ENCODE measurements at regions not wholly inside any gene's neighbourhood (a gene's known extent, or its start where the extent isn't known, plus 50 kb on each side); places are given as distances from the start of the nearest gene placed in this dataset.

- no peak for DNase-seq (ENCODE audit: low read depth)
- no peak for TF ChIP-seq CTCF (conservative IDR thresholded peaks at IDR 0.05; ENCODE audit: low read depth, low read length)
- no peak overlapping the region for H3K4me3 ChIP-seq (ENCODE audit: low read depth, low read length)
Observed at GRCh38 chr12:114190971-114191370, 215.0 kb downstream of the TBX5 start.

DNA sequence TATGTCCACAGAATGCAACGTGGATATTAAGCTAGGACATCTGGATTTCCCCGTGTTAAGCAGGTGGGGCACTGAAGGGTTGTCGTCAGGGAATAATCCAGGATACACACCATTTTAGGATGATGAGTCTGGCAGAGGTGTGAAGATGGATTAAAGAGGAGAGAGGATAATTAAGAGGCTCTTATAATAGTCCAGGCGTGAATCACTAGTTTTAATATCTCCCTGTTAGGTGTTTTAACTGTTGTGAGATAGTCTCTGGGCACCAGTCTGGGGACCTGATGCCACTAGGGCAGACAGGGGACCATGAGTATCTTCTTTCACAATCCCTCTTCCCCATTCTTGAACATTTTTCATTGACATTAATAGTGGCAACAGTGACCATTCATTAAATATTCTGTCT lies 216.7 kb downstream of the TBX5 start:
- H3K4me3 ChIP-seq (ENCODE audit: low read depth, low read length), result no peak overlapping the region
- DNase-seq (ENCODE audit: low read depth), result no peak
- no peak for TF ChIP-seq CTCF (conservative IDR thresholded peaks at IDR 0.05; ENCODE audit: low read depth, low read length)

GRCh38 chr12:114186241-114187002 lies 219.5 kb downstream of the TBX5 start:
- DNase-seq (ENCODE audit: low read depth), result no peak
- H3K4me3 ChIP-seq (ENCODE audit: low read depth, low read length), result no peak overlapping the region
- TF ChIP-seq CTCF (conservative IDR thresholded peaks at IDR 0.05; ENCODE audit: low read depth, low read length), result no peak

DNA sequence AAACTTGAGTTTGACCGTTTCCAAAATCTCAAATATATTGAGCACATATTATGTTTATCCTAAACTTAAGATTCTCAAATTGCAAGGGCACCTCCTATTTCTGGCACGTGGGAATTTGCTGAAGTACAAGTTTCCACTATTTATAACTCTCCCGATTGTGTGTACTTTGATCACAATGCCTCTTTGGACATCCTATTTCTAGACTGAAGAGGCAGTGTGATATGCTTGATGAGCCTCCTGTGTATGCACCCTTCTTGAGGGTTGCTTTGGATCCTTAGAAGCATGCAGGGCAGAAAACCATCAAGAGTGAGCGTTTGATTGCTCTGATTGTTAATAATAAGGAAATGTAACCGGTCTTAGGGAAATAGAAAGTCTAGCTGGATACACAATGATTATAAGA lies 218.9 kb upstream of the RBM19 start:
- no peak for TF ChIP-seq CTCF (conservative IDR thresholded peaks at IDR 0.05; ENCODE audit: low read depth, low read length)
- no peak for DNase-seq (ENCODE audit: low read depth)
- no peak overlapping the region for H3K4me3 ChIP-seq (ENCODE audit: low read depth, low read length)

DNA sequence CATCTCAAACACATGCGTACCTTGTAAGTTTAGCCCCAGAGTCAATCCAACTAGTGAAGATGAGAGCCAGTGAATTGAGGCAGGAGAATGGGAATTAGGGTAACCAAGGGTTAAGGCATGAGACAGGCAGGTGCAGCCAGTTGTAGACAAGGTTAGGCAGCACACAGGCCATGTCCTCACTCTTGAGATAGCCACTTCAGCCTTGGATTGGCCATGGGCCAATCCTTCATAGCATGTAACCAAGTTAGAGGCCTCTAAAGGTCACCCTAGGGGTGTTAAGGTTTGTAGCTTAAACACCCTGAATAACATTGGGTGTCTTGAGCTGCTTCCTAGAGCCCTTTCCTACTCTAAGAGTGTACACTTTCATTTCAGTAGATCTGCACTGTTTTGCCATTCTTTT lies 208.2 kb upstream of the RBM19 start:
- TF ChIP-seq CTCF (conservative IDR thresholded peaks at IDR 0.05; ENCODE audit: low read depth, low read length), result no peak
- H3K4me3 ChIP-seq (ENCODE audit: low read depth, low read length), result no peak overlapping the region
- no peak for DNase-seq (ENCODE audit: low read depth)

DNA sequence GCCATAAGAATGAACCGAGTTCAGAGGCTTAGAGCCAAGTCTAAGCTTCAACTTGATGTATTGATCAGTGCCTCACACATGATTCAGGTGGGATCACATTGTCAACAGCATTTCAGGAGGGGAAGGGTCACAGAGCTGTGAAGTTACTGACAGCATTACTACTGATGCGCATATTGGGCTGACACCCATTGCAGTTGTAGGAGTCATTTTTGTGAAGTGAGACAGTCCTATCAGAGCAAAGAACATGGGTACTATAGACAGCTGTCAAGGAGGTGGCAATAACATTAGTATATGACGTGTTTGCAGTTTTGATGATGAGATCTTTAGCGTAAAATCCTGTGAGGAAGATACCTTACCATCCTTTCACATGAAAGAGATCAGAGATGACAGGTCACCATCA lies 206.0 kb upstream of the RBM19 start:
- DNase-seq (ENCODE audit: low read depth), result no peak
- H3K4me3 ChIP-seq (ENCODE audit: low read depth, low read length), result no peak overlapping the region
- no peak for TF ChIP-seq CTCF (conservative IDR thresholded peaks at IDR 0.05; ENCODE audit: low read depth, low read length)

DNA sequence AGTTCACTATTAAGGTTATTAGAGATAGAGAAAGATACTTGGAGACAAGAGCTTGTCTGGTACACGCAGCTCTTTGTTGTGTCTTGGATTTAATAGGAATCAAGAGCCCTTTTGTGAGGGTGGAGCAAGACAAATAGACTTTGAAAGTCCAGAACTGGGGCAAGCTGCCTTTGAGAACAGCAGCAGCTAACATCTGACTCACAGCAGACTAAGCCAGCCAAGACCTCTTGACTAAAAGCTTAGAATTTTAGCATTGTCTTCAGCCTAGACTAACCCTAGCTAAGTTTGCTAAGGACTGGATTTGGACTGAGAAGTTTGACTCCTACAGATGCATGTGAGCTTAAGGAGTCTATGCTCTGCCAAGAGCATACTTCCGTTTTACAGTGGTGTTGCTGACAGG lies 201.9 kb upstream of the RBM19 start:
- TF ChIP-seq CTCF (conservative IDR thresholded peaks at IDR 0.05; ENCODE audit: low read depth, low read length), result no peak
- no peak for DNase-seq (ENCODE audit: low read depth)
- H3K4me3 ChIP-seq (ENCODE audit: low read depth, low read length), result no peak overlapping the region

Data from epithelial cell of proximal tubule (primary cell).